Right hindlimb (tissue), 1 donor: ENCODE measurements at regions not wholly inside any gene's neighbourhood (a gene's known extent, or its start where the extent isn't known, plus 50 kb on each side); places are given as distances from the start of the nearest gene placed in this dataset.
A peak's percentile ranks its signal among the peaks of the same experiment; 100 is the strongest.
"Not testable (repeated sequence)": the region's sequence is repeated elsewhere in the genome, so short reads cannot be mapped to it uniquely, and the experiment has no call there.

ENCODE experiments used
- DNase-seq: peaks from one replicate; pipeline ENCODE4 v3.0.0-alpha.2; 2018

GRCh38 chr2:14756122-14756541 is 123.6 kb downstream of the LRATD1 start:
- DNase-seq = no peak

- no peak for DNase-seq
Observed at GRCh38 chr2:14756981-14757657, 124.6 kb downstream of the LRATD1 start.

GRCh38 chr2:14759082-14759481 is 126.6 kb downstream of the LRATD1 start:
- DNase-seq = no peak

GRCh38 chr2:14760169-14760568 is 127.7 kb downstream of the LRATD1 start:
- DNase-seq = no peak

- no peak for DNase-seq
Observed at GRCh38 chr2:14761118-14761517, 128.6 kb downstream of the LRATD1 start.

DNA sequence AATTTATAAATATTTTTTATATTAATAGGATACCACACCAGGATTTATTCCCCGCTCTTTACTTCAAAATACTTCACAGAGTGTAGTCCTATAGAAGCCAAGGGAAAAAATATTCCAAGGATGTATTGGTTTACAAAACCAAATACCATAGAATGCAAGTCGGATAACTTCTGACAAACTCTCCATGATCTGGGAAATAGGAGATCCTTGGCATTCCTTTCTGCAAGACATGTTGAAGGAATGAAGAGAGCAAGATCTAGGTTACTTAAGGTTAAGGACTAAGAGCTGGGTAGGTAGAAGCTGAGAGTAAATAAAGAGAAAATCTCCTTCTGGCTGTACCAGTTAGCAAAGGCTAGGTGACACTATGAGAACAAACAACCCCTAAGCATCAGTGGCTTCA is 141.2 kb downstream of the LRATD1 start:
- DNase-seq = no peak

GRCh38 chr2:14774436-14774968 is 142.0 kb downstream of the LRATD1 start:
- no peak for DNase-seq

DNA sequence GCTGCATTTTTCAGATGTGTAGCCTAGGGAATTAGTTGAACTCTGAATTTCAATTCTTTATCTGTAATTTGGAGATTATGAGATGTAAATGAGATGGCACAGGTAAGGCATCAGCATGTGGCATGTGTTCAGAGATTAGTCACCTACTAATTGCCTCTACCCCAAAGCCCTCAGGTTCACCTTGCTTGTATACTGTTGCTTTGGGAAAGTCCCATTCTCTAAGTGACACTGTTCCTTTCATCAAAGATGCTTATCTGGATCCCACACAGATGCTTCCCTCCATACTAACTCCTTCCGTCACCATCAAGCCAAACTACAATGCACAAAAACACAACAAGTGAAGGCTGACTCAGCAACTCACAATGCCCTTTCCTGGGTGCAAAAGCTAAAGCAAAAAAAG is 143.7 kb downstream of the LRATD1 start:
- DNase-seq = no peak

DNA sequence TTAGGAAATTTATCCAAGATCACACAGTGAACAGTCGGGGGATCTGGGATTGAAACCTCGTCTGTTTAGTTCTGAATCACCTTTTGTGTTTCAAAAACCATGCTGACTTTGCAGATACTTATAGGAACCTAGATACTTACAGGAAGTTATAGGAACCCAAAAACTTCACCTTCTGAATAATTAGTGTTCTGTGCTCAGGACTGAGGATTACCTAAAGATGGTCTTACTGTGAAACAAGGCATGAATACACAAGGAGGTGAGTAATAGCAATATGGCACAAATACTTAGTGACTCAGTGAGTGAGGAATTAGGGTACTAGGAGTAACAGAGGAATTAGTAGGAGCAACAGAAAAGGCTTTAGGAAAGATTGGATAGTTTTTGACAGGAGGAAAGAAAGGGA is 145.5 kb downstream of the LRATD1 start:
- no peak for DNase-seq

DNA sequence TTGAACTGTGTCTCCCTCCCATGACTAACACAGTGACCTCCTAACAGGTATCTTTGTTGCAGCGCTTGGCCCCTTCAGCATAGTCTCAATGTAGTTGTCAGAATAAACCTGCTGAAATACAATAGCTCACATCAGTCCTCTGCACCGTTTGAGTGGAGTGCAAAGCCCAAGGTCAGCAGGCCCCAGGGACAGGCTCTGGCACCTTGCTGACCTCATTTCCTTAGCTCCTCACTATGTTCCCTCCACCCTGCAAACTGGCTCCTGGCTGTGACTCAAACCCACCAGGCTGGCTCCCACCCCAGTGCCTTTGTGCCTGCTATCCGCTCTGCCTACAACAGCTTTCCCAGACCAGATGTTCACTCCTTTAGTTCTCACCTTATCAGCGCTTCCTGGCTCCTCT is 146.7 kb downstream of the LRATD1 start:
- no peak for DNase-seq

DNA sequence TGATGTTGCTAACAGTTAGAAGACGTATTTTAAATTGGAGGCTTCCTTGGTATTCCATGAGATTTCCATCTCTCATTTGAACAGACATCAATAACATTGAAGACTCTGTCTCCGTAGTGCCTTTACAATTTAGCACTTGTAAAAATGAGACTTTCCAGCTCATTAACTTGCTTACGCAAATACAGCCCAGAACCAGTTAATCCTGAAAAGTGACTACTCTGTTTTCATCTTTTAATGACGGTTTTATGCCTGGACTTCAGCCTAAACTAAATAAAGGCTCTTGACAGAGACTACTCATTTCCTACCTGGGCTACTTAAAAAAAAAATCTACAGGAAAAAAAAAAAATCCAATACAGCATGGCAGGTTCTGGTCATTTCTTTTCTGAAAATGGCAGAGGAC is 148.6 kb downstream of the LRATD1 start:
- no peak for DNase-seq

DNA sequence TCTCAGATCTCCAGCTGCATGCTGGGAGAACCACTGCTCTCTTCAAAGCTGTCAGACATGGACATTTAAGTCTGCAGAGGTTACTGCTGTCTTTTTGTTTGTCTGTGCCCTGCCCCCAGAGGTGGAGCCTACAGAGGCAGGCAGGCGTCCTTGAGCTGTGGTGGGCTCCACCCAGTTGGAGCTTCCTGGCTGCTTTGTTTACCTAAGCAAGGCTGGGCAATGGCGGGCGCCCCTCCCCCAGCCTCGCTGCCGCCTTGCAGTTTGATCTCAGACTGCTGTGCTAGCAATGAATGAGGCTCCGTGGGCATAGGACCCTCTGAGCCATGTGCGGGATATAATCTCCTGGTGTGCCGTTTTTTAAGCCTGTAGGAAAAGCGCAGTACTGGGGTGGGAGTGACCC is 156.3 kb downstream of the LRATD1 start:
- not testable (repeated sequence) for DNase-seq

- DNase-seq = no peak
Observed at GRCh38 chr2:14790041-14790640, 157.6 kb downstream of the LRATD1 start.

DNA sequence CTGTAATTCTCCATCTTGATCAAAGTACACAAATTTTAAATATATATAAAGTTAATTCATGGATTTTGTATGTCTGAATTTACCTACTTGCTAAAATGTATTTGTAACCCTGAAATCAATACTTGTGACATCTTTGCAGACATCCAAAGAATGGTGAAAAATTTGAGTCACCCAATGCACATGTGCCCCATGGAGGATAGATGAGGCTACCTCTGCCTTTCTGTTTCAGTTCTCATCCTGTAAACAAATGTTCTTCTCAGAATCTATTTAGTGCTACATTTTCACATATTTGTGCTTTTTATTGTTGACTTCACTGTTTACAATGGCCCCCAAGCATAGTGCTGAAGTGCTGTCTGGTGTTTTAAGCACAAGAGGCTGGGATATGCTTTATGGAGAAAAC is 171.5 kb downstream of the LRATD1 start:
- no peak for DNase-seq

DNA sequence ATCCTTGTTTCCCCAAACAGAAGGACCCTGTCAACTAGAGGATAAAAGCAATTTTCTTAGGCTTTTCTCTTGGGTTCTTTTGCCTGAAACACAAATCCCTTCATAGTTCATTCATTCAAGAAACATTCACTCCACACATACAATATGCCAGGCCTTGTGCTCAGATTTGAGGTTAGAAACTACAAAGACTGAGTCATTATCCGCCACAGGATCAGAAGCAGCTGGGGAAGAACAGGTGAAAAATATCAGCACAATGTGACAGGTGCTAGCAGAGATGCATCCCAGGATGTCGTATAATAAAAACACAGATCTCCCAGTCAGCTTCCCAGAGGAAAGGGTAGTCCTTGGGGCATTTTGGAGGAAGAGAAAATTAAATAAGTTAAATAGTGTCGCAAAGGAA is 172.4 kb downstream of the LRATD1 start:
- no peak for DNase-seq

GRCh38 chr2:14806613-14807012 is 174.1 kb downstream of the LRATD1 start:
- no peak for DNase-seq

DNA sequence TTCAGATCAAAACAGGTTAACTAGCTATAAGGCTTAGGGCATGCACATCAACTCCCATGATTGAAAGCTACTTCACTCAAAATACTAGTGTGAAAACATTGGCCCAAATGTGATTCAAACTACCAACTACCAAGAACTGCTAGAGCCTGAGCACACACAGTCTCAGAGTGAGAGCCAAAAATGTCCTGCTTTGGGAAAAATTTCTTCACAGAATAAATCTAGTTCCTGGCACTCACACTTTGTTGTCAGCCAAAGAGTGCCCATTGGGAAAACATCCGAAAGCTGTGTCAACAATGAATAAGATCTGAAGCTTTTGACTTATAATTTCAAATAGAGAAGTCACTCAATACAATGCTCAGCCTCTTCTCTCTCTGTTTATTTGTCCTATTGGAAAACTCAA is 182.7 kb downstream of the LRATD1 start:
- peak; percentile 41 for DNase-seq

GRCh38 chr2:14816069-14817060 is 183.8 kb downstream of the LRATD1 start:
- no peak for DNase-seq

GRCh38 chr2:14817848-14818247 is 185.3 kb downstream of the LRATD1 start:
- DNase-seq = no peak

DNA sequence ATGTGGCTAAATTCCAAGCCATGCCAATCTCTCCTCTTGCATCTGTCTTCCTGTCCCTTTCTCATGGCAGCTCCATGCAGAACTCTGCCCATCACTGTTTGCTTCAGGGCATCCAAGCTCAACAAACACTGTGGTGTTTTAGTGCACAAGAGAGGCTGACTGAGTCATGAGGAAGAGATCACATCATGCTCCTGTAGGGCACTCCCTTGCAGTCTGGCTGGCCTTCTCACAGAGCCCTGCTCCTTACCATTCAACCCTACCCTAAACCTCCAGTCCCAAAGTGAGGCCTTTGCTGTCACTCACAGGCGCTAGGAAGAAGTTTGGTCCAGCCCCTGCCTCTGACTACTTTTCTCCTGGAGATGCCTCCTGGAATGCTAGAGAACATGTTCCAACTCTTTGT is 194.0 kb downstream of the LRATD1 start:
- no peak for DNase-seq

DNA sequence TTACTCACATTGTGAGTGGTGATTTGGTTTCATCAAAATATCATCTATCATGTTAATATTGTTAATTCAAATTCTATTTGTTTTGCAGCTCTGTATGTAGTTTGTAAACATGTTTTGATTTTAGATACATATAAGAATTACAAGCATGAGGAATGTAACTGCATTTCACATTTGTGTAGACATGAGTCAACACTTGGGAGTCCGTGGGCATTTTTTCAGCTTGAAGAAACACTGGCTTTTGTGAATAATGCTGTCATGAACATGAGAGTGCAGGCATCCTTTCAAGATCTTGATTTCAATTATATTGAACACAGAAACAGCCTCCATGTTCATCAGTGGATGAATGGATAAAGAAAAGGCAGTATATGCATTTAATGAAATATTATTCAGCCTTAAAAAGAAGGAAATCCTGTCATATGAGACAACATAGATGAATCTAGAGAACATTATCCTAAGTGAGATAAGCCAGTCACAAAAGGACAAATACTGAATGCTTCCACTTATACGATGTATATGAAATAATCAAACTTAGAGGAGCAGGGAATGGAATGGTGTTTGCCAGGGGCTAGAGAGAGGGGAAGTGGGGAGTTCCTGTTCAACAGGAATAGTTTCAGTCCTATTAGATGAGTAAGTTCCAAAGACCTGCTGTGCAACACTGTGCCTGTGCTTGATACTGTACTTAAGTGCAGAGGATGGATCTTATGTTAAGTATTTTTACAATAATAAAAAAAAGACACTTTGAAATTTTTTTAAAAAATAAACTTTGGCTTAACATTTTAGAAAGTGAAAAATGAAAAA is 194.9 kb downstream of the LRATD1 start:
- DNase-seq = no peak

GRCh38 chr2:14828223-14828622 is 195.7 kb downstream of the LRATD1 start:
- DNase-seq = no peak

DNA sequence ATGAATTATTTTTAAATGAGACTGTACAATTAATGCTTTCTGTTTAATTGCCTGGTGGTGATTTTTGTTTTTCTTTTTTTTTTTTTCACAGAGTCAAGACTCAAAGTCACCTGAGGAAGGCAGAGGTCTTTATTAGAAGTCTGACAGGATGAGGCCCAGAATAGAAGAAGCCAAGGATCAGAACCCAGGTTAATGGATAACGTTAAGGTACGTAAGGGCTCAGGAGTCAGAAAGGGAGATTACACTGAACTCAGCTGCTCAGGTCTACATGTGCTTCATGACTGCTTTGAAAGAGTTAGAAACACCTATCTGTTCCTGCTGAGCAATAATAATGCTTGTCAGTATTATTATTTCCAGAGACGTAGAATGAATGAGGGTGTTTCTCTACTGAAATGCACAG is 196.5 kb downstream of the LRATD1 start:
- no peak for DNase-seq
